Adipocyte (in vitro differentiated cells): ENCODE measurements at regions not wholly inside any gene's neighbourhood (a gene's known extent, or its start where the extent isn't known, plus 50 kb on each side); places are given as distances from the start of the nearest gene placed in this dataset.
"Not testable (repeated sequence)": the region's sequence is repeated elsewhere in the genome, so short reads cannot be mapped to it uniquely, and the experiment has no call there.

Source experiments
- DNase-seq: peaks from one replicate; pipeline ENCODE4 v3.0.0-alpha.2; 2015; ENCODE audit warnings: low read depth
- H3K27me3 ChIP-seq: replicated peaks from 2 replicates; pipeline ENCODE4 v1.7.0; 2013; ENCODE audit warnings: mild to moderate bottlenecking, low read length, moderate library complexity; ENCODE audit not compliant: control insufficient read depth, insufficient read depth
- H3K36me3 ChIP-seq: 2 replicates; pipeline ENCODE4 v1.7.0; 2013; ENCODE audit warnings: low read length, mild to moderate bottlenecking, moderate library complexity; ENCODE audit not compliant: control insufficient read depth, insufficient read depth, severe bottlenecking
- H3K4me1 ChIP-seq: 2 replicates; pipeline ENCODE4 v1.7.0; 2013; ENCODE audit warnings: mild to moderate bottlenecking, low read length, moderate library complexity; ENCODE audit not compliant: control insufficient read depth, insufficient read depth
- H3K4me3 ChIP-seq: 2 replicates; pipeline ENCODE4 v1.7.0; 2013; ENCODE audit warnings: mild to moderate bottlenecking, low read length, moderate library complexity
- H3K9ac ChIP-seq: 2 replicates; pipeline ENCODE4 v1.7.0; 2013; ENCODE audit warnings: mild to moderate bottlenecking, low read length, moderate library complexity
- H3K9me3 ChIP-seq: 2 replicates; pipeline ENCODE4 v1.7.0; 2013; ENCODE audit warnings: mild to moderate bottlenecking, low read length, moderate library complexity; ENCODE audit not compliant: control insufficient read depth

GRCh38 chr6:113361014-113361645 lies 496.0 kb upstream of the MARCKS start:
- no peaks in the 10 kb centered on the region for H3K36me3 ChIP-seq
- no peak overlapping the region for H3K4me3 ChIP-seq
- H3K27me3 ChIP-seq: no peaks in the 10 kb centered on the region
- no peaks in the 10 kb centered on the region for H3K9me3 ChIP-seq
- peaks cover 14% of the 10 kb centered on the region for H3K4me1 ChIP-seq
- H3K9ac ChIP-seq: no peak overlapping the region
- peak; percentile 50 for DNase-seq

GRCh38 chr6:113362301-113363047 lies 494.7 kb upstream of the MARCKS start:
- H3K9ac ChIP-seq: no peak overlapping the region
- H3K4me3 ChIP-seq: no peak overlapping the region
- peak; percentile 60 for DNase-seq
- H3K36me3 ChIP-seq: no peaks in the 10 kb centered on the region
- no peaks in the 10 kb centered on the region for H3K27me3 ChIP-seq
- H3K9me3 ChIP-seq: no peaks in the 10 kb centered on the region
- H3K4me1 ChIP-seq: peaks cover 14% of the 10 kb centered on the region

GRCh38 chr6:113363048-113363798 lies 493.9 kb upstream of the MARCKS start:
- Histone ChIP-seq H3K9me3 (no peaks in the 10 kb centered on the region), H3K4me1 (peaks cover 14% of the 10 kb centered on the region), H3K27me3 (no peaks in the 10 kb centered on the region), H3K9ac (no peak overlapping the region), H3K4me3 (no peak overlapping the region), H3K36me3 (no peaks in the 10 kb centered on the region)
- DNase-seq: peak; percentile 28

GRCh38 chr6:113363866-113364265 lies 493.3 kb upstream of the MARCKS start:
- Histone ChIP-seq H3K27me3 (no peaks in the 10 kb centered on the region), H3K9ac (no peak overlapping the region), H3K4me3 (no peak overlapping the region), H3K4me1 (peaks cover 14% of the 10 kb centered on the region), H3K36me3 (no peaks in the 10 kb centered on the region), H3K9me3 (no peaks in the 10 kb centered on the region)
- peak; percentile 52 for DNase-seq

- Histone ChIP-seq H3K9ac (no peak overlapping the region), H3K27me3 (no peaks in the 10 kb centered on the region), H3K4me3 (no peak overlapping the region), H3K36me3 (no peaks in the 10 kb centered on the region), H3K9me3 (no peaks in the 10 kb centered on the region), H3K4me1 (peaks cover 14% of the 10 kb centered on the region)
- DNase-seq: no peak
Measured at GRCh38 chr6:113364766-113365165, 492.4 kb upstream of the MARCKS start.

- H3K9me3 ChIP-seq: no peaks in the 10 kb centered on the region
- peaks cover 14% of the 10 kb centered on the region for H3K4me1 ChIP-seq
- H3K36me3 ChIP-seq: no peaks in the 10 kb centered on the region
- no peaks in the 10 kb centered on the region for H3K27me3 ChIP-seq
- peak; percentile 39 for DNase-seq
- H3K4me3 ChIP-seq: no peak overlapping the region
- no peak overlapping the region for H3K9ac ChIP-seq
Measured at GRCh38 chr6:113365191-113365590, 492.0 kb upstream of the MARCKS start.

- no peaks in the 10 kb centered on the region for H3K9me3 ChIP-seq
- no peak overlapping the region for H3K4me3 ChIP-seq
- H3K27me3 ChIP-seq: no peaks in the 10 kb centered on the region
- peaks cover 14% of the 10 kb centered on the region for H3K4me1 ChIP-seq
- no peaks in the 10 kb centered on the region for H3K36me3 ChIP-seq
- no peak overlapping the region for H3K9ac ChIP-seq
- no peak for DNase-seq
Measured at GRCh38 chr6:113366505-113366904, 490.6 kb upstream of the MARCKS start.

- DNase-seq: no peak
- H3K9me3 ChIP-seq: no peaks in the 10 kb centered on the region
- peaks cover 2% of the 10 kb centered on the region for H3K4me1 ChIP-seq
- H3K4me3 ChIP-seq: no peak overlapping the region
- H3K36me3 ChIP-seq: no peaks in the 10 kb centered on the region
- no peaks in the 10 kb centered on the region for H3K27me3 ChIP-seq
- no peak overlapping the region for H3K9ac ChIP-seq
Measured at GRCh38 chr6:113370508-113371502, 486.3 kb upstream of the MARCKS start.

- H3K27me3 ChIP-seq, H3K36me3 ChIP-seq: not testable (repeated sequence)
Measured at GRCh38 chr6:113375466-113375865, 481.7 kb upstream of the MARCKS start.

GRCh38 chr6:113375950-113376846 lies 480.9 kb upstream of the MARCKS start:
- no peaks in the 10 kb centered on the region for H3K36me3 ChIP-seq
- DNase-seq: peak; percentile 91
- H3K27me3 ChIP-seq: no peaks in the 10 kb centered on the region
- peaks cover 14% of the 10 kb centered on the region for H3K4me1 ChIP-seq
- no peaks in the 10 kb centered on the region for H3K9me3 ChIP-seq
- peak overlapping the region; percentile 17 for H3K4me3 ChIP-seq
- peak overlapping the region; percentile 59 for H3K9ac ChIP-seq

More at GRCh38 chr6:113375466-113375865, 481.7 kb upstream of the MARCKS start:
- peak; percentile 48 for DNase-seq
- Histone ChIP-seq H3K4me3 (peak overlapping the region; percentile 17), H3K4me1 (peaks cover 14% of the 10 kb centered on the region)
- not testable (repeated sequence) for H3K9me3 ChIP-seq, H3K9ac ChIP-seq
